H1 (cell line): ENCODE measurements at regions not wholly inside any gene's neighbourhood (a gene's known extent, or its start where the extent isn't known, plus 50 kb on each side); places are given as distances from the start of the nearest gene placed in this dataset.

ENCODE experiments used
- CTCF ChIA-PET: fragments of 300-600 bp; sonication (Branson Sonifier 250); formaldehyde crosslinking; loops from one replicate; lab custom pipeline; 2021; ENCODE audit not compliant: partially characterized antibody; lab: Charles Lee
- POLR2A ChIA-PET: fragments of 300-600 bp; sonication (Branson Sonifier 250); formaldehyde crosslinking; loops from one replicate; lab custom pipeline; 2021; ENCODE audit warnings: inconsistent platforms; ENCODE audit not compliant: partially characterized antibody; lab: Charles Lee
- DNase-seq, 2 experiments: peaks; one replicate each; pipeline versions ENCODE4 v3.0.0 to v3.0.0-alpha.2; 2010 to 2022; ENCODE audit warnings: low spot score in 2 of 2, low read depth in 1 of 2, mixed read lengths in 1 of 2
- FAIRE-seq: peaks from 2 replicates; lab custom pipeline; 2011; peaks lifted over from hg19 to GRCh38; lab: Jason Lieb, UNC
- H2AFZ ChIP-seq: 2 replicates; pipeline ENCODE4 v1.8.1; 2012; ENCODE audit warnings: low read length, inconsistent platforms
- H2AK5ac ChIP-seq: 2 replicates; pipeline ENCODE4 v1.6.1; 2013; ENCODE audit warnings: low read depth, low read length
- H2BK120ac ChIP-seq: replicated peaks from 2 replicates; pipeline ENCODE3; 2013; ENCODE audit warnings: low read depth, low read length, inconsistent platforms
- H2BK12ac ChIP-seq: 2 replicates; pipeline ENCODE4 v1.6.1; 2013; ENCODE audit warnings: low read depth, low read length
- H2BK15ac ChIP-seq: 2 replicates; pipeline ENCODE4 v1.6.1; 2013; ENCODE audit warnings: low read length
- H2BK20ac ChIP-seq: 2 replicates; pipeline ENCODE4 v1.6.1; 2013; ENCODE audit warnings: low read length
- H2BK5ac ChIP-seq: 2 replicates; pipeline ENCODE4 v1.6.1; 2013; ENCODE audit warnings: low read depth, low read length
- H3K14ac ChIP-seq: 2 replicates; pipeline ENCODE4 v1.6.1; 2013; ENCODE audit warnings: inconsistent platforms; ENCODE audit not compliant: insufficient read length
- H3K18ac ChIP-seq: 2 replicates; pipeline ENCODE4 v1.6.1; 2013; ENCODE audit warnings: low read length; ENCODE audit errors: extremely low read depth
- H3K23ac ChIP-seq: 2 replicates; pipeline ENCODE4 v1.6.1; 2013; ENCODE audit warnings: inconsistent platforms; ENCODE audit not compliant: insufficient read length
- H3K23me2 ChIP-seq: 2 replicates; pipeline ENCODE4 v1.6.1; 2013; ENCODE audit warnings: low read depth, low read length
- H3K27ac ChIP-seq: 2 replicates; pipeline ENCODE4 v1.6.1; 2011; ENCODE audit warnings: low read depth, low read length, inconsistent platforms
- H3K27me3 ChIP-seq, 4 experiments: replicated peaks in 1 of 4; 1 replicate in 1 of 4; 2 replicates in 3 of 4; pipeline versions ENCODE4 v1.6.1 to v1.8.1; 2011 to 2013; ENCODE audit warnings: low read length in 3 of 4, mild to moderate bottlenecking in 3 of 4, inconsistent platforms in 2 of 4, mixed read lengths in 2 of 4, moderate library complexity in 1 of 4; ENCODE audit not compliant: control insufficient read depth in 3 of 4, insufficient read depth in 3 of 4; ENCODE audit errors: extremely low read depth in 1 of 4
- H3K36me3 ChIP-seq, 4 experiments: 2 replicates each; pipeline versions ENCODE4 v1.6.1 to v1.8.1; 2011 to 2013; ENCODE audit warnings: mild to moderate bottlenecking in 4 of 4, low read length in 3 of 4, moderate library complexity in 2 of 4, control low read depth in 1 of 4, inconsistent platforms in 1 of 4; ENCODE audit not compliant: insufficient read depth in 4 of 4, control insufficient read depth in 2 of 4
- H3K4ac ChIP-seq: replicated peaks from 2 replicates; pipeline ENCODE3; 2013; ENCODE audit warnings: low read length, low read depth, mixed read lengths, inconsistent platforms; ENCODE audit not compliant: insufficient read length
- H3K4me1 ChIP-seq, 4 experiments: replicated peaks in 1 of 4; 1 replicate in 1 of 4; 2 replicates in 3 of 4; pipeline versions ENCODE4 v1.6.1 to v1.8.1; 2011 to 2013; ENCODE audit warnings: low read length in 3 of 4, inconsistent platforms in 2 of 4, mixed read lengths in 1 of 4; ENCODE audit not compliant: insufficient read depth in 4 of 4, control insufficient read depth in 3 of 4
- H3K4me2 ChIP-seq, 2 experiments: 2 replicates each; pipeline versions ENCODE4 v1.6.1 to v1.8.1; 2011 to 2013; ENCODE audit warnings: low read depth in 2 of 2, low read length in 2 of 2, control low read depth in 1 of 2, inconsistent platforms in 1 of 2, mild to moderate bottlenecking in 1 of 2; ENCODE audit not compliant: insufficient read depth in 1 of 2
- H3K4me3 ChIP-seq, 4 experiments: fragments of 200-600, 300-600 bp in 1 of 4; sonication (generic), shearing (Covaris generic), sonication (Bioruptor Twin) in 1 of 4; 2 replicates each; pipeline versions ENCODE4 v1.5.1 to v1.8.1; 2011 to 2016; ENCODE audit warnings: low read length in 4 of 4, low read depth in 3 of 4, control low read depth in 2 of 4, inconsistent platforms in 2 of 4, mild to moderate bottlenecking in 2 of 4, mixed read lengths in 1 of 4, moderate library complexity in 1 of 4; ENCODE audit not compliant: insufficient read depth in 2 of 4; ENCODE audit errors: extremely low read depth in 1 of 4
- H3K56ac ChIP-seq: replicated peaks from 2 replicates; pipeline ENCODE3; 2013; ENCODE audit warnings: low read depth, mild to moderate bottlenecking, mixed read lengths, low read length, inconsistent platforms; ENCODE audit not compliant: insufficient read length
- H3K79me1 ChIP-seq: 2 replicates; pipeline ENCODE4 v1.6.1; 2013; ENCODE audit warnings: low read depth, low read length, control low read depth
- H3K79me2 ChIP-seq, 2 experiments: 2 replicates each; pipeline versions ENCODE4 v1.6.1 to v1.8.1; 2012 to 2013; ENCODE audit warnings: low read length in 2 of 2, mild to moderate bottlenecking in 2 of 2, inconsistent platforms in 1 of 2; ENCODE audit not compliant: insufficient read depth in 2 of 2, control insufficient read depth in 1 of 2
- H3K9ac ChIP-seq, 4 experiments: replicated peaks in 1 of 4; 1 replicate in 1 of 4; 2 replicates in 3 of 4; pipeline versions ENCODE4 v1.6.1 to v1.8.1; 2011 to 2013; ENCODE audit warnings: low read depth in 3 of 4, low read length in 3 of 4, control low read depth in 2 of 4, mild to moderate bottlenecking in 2 of 4, moderate library complexity in 2 of 4, inconsistent platforms in 1 of 4; ENCODE audit errors: extremely low read depth in 1 of 4
- H3K9me3 ChIP-seq, 2 experiments: 2 replicates each; pipeline versions ENCODE4 v1.6.1 to v1.8.1; 2012 to 2013; ENCODE audit warnings: mild to moderate bottlenecking in 2 of 2, moderate library complexity in 2 of 2, control low read depth in 1 of 2, inconsistent platforms in 1 of 2, low read depth in 1 of 2, low read length in 1 of 2, mixed read lengths in 1 of 2; ENCODE audit not compliant: insufficient read depth in 2 of 2
- H4K20me1 ChIP-seq, 2 experiments: replicated peaks in 1 of 2; 2 replicates each; pipeline versions ENCODE3 to v1.8.1; 2011 to 2013; ENCODE audit warnings: inconsistent platforms in 2 of 2, low read length in 2 of 2, mild to moderate bottlenecking in 1 of 2; ENCODE audit not compliant: insufficient read depth in 2 of 2, control insufficient read depth in 1 of 2
- H4K5ac ChIP-seq: 2 replicates; pipeline ENCODE4 v1.6.1; 2013; ENCODE audit warnings: low read length, low read depth, mixed read lengths, inconsistent platforms; ENCODE audit not compliant: insufficient read length
- H4K8ac ChIP-seq: 2 replicates; pipeline ENCODE4 v1.8.0; 2013; ENCODE audit warnings: mild to moderate bottlenecking, moderate library complexity, low read length, inconsistent platforms; ENCODE audit not compliant: insufficient read depth; ENCODE audit errors: extremely low read depth
- H4K91ac ChIP-seq: replicated peaks from 2 replicates; pipeline ENCODE3; 2013; ENCODE audit warnings: low read length, mixed read lengths, inconsistent platforms; ENCODE audit not compliant: insufficient read length
- CHD7 ChIP-seq: fragments of 300-600 bp; sonication (generic); IDR thresholded peaks from 2 replicates; pipeline ENCODE4 v1.7.1; 2012; ENCODE audit warnings: low read length, moderate library complexity, mild to moderate bottlenecking, inconsistent platforms; ENCODE audit not compliant: insufficient replicate concordance
- WGBS, 2 experiments: shearing (Covaris generic) in 1 of 2; methylation state at CpG; one replicate each; pipeline versions ENCODE4 v1.1.6 to v1.1.7; 2013 to 2015; ENCODE audit warnings: low lambda C conversion rate in 2 of 2, mixed read lengths in 2 of 2, inconsistent platforms in 1 of 2, low coverage in 1 of 2, missing lambda C conversion rate in 1 of 2; ENCODE audit not compliant: insufficient replicate concordance in 2 of 2, insufficient coverage in 1 of 2, insufficient read length in 1 of 2; ENCODE audit errors: extremely low coverage in 1 of 2, missing lambda C conversion rate in 1 of 2; 5-methylcytosine and 5-hydroxymethylcytosine counted together

- H3K4ac ChIP-seq: no peak overlapping the region
- POLR2A ChIA-PET: no interaction called here
- FAIRE-seq: no peak
- no peak for TF ChIP-seq CHD7
These were observed 453.2 kb downstream of the NR2F2 start for GRCh38 chr15:96783746-96784145.

More at GRCh38 chr15:96783746-96784145, 453.2 kb downstream of the NR2F2 start:
- Histone ChIP-seq H3K79me1 (no peaks in the 10 kb centered on the region), H3K9me3 (no peaks in the 10 kb centered on the region), H3K4me1 (no peaks in the 10 kb centered on the region), H3K18ac (no peak overlapping the region), H2BK20ac (no peak overlapping the region), H4K20me1 (no peaks in the 10 kb centered on the region), H4K8ac (no peak overlapping the region), H2AK5ac (no peak overlapping the region), H3K23ac (no peak overlapping the region), H2BK12ac (no peak overlapping the region), H3K79me2 (no peaks in the 10 kb centered on the region), H3K27ac (no peak overlapping the region), H3K14ac (no peak overlapping the region), H3K4me2 (no peak overlapping the region), H3K9ac (no peak overlapping the region), H2AFZ (no peak overlapping the region), H4K91ac (no peak overlapping the region), H3K27me3 (no peaks in the 10 kb centered on the region), H3K4me3 (no peak overlapping the region), H2BK120ac (no peak overlapping the region), H3K36me3 (no peaks in the 10 kb centered on the region), H2BK15ac (no peak overlapping the region), H2BK5ac (no peak overlapping the region), H3K23me2 (0 out of 2 replicates have a peak, but pooled peaks cover 3% of the 10 kb centered on the region), H3K56ac (no peak overlapping the region), H4K5ac (no peak overlapping the region)
- CTCF ChIA-PET: no interaction called here
- 93% methylated on average over 3 of the region's 3 CpGs; no CpG with 5 or more reads in 1 of the 2 experiments for WGBS, 2 experiments
- no peak for DNase-seq
